ENCODE measurements at regions not wholly inside any gene's neighbourhood (a gene's known extent, or its start where the extent isn't known, plus 50 kb on each side); places are given as distances from the start of the nearest gene placed in this dataset.

GRCh38 chr1:5753549-5754421 lies 238.4 kb downstream of the NPHP4 start:
- Histone ChIP-seq H3K27ac (no peak overlapping the region), H3K27me3 (peaks cover 0 to 61% (median 11%) of the 10 kb centered on the region in 7 donors), H3K4me3 (no peak overlapping the region), H3K4me1 (peaks cover 0 to 11% (median 2%) of the 10 kb centered on the region in 9 donors), H3K36me3 (no peaks in the 10 kb centered on the region), H3K9me3 (no peaks in the 10 kb centered on the region)
- TF ChIP-seq CTCF (IDR thresholded peaks at IDR 0.05): no peak
- no peak for DNase-seq
- WGBS, 2 donors: 79% methylated on average over 23 of the region's 23 CpGs
- intact Hi-C loops (cut with DNase I): loop anchor here in 1 of 10 donors (10.0 kb wide), 1 partner anchor 1099 kb away; the partner anchor contains the start of gene AJAP1
- ATAC-seq: no peak

- peaks cover 0 to 11% (median 2%) of the 10 kb centered on the region in 9 donors for H3K4me1 ChIP-seq
- WGBS, 2 donors: 50 to 62% methylated on average over 15 of the region's 15 CpGs
- H3K36me3 ChIP-seq: no peaks in the 10 kb centered on the region
- H3K4me3 ChIP-seq: no peak overlapping the region
- H3K27ac ChIP-seq: no peak overlapping the region
- DNase-seq (no peak), ATAC-seq (peak in 4 of 8 donors; percentile 28 to 74 (median 42))
- peaks cover 0 to 61% (median 13%) of the 10 kb centered on the region in 7 donors for H3K27me3 ChIP-seq
- intact Hi-C loops (cut with DNase I): loop anchor here in 1 of 10 donors (10.0 kb wide), 1 partner anchor 1098 kb away; the partner anchor contains the start of gene AJAP1
- TF ChIP-seq CTCF (IDR thresholded peaks at IDR 0.05): no peak
- no peaks in the 10 kb centered on the region for H3K9me3 ChIP-seq
Measured at GRCh38 chr1:5752746-5753548, 239.3 kb downstream of the NPHP4 start.

GRCh38 chr1:5751833-5752745 lies 240.1 kb downstream of the NPHP4 start:
- peak in 1 of 9 donors; percentile 6 for TF ChIP-seq CTCF (IDR thresholded peaks at IDR 0.05)
- peaks cover 0 to 66% (median 13%) of the 10 kb centered on the region in 7 donors for H3K27me3 ChIP-seq
- ATAC-seq (peak in 3 of 8 donors; percentile 32 to 50 (median 35)), DNase-seq (no peak)
- no peak overlapping the region for H3K4me3 ChIP-seq
- intact Hi-C loops (cut with DNase I): loop anchor here in 1 of 10 donors (10.0 kb wide), 1 partner anchor 1097 kb away; the partner anchor contains the start of gene AJAP1
- no peaks in the 10 kb centered on the region for H3K9me3 ChIP-seq
- 40 to 54% methylated on average over 14 of the region's 14 CpGs for WGBS, 2 donors
- H3K27ac ChIP-seq: no peak overlapping the region
- H3K4me1 ChIP-seq: peaks cover 0 to 11% (median 2%) of the 10 kb centered on the region in 9 donors
- H3K36me3 ChIP-seq: no peaks in the 10 kb centered on the region

Data from heart right ventricle (tissue), 16 donors.